Right lobe of liver (tissue), 4 donors: ENCODE measurements at regions not wholly inside any gene's neighbourhood (a gene's known extent, or its start where the extent isn't known, plus 50 kb on each side); places are given as distances from the start of the nearest gene placed in this dataset.

Source experiments
- CTCF ChIP-seq, 4 donors: fragments of 200-600 bp in 3 of 4; fragments of 450-650 bp in 1 of 4; IDR thresholded peaks; one replicate each; pipeline versions ENCODE4 v1.5.1 to v1.8.0; 2016 to 2022; ENCODE audit warnings: antibody characterized with exemption in 4 of 4, mild to moderate bottlenecking in 2 of 4
- POLR2A ChIP-seq: fragments of 450-650 bp; IDR thresholded peaks from one replicate; pipeline ENCODE4 v1.6.1; 2017; ENCODE audit warnings: antibody characterized with exemption, mild to moderate bottlenecking
- donor health status: DM: no; HTN: no; CAD: no.
- donor health status: DM: no; HTN: no; CAD: no.
- donor health status: DM: no; HTN: yes; CAD: no.

GRCh38 chr5:129322968-129323367 is 137.1 kb upstream of the ADAMTS19 start:
- TF ChIP-seq POLR2A (no peak), CTCF (IDR thresholded peaks at IDR 0.05) (no peak)
